ENCODE measurements at regions not wholly inside any gene's neighbourhood (a gene's known extent, or its start where the extent isn't known, plus 50 kb on each side); places are given as distances from the start of the nearest gene placed in this dataset.

DNA sequence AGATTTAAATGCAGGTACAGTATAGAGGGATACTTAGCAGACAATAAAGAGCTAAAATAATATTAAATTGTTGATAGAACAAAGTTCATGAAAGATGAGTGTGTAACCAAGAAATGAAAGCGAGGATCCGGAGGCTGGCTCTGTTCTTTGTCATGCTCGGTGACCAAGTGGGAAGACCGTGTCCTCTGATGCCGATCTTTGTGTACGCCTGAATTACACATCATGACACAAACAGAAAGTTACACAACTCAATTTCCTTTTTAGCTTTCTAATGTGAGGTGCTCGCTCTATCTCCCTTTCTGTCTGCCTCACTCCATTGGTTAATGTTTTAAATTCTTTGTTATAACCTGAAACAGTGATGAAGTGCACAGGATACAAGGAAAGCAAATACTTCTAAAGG lies 114.8 kb upstream of the NEIL3 start:
- no peak for TF ChIP-seq SUZ12 (IDR thresholded peaks at IDR 0.05)
- TF ChIP-seq ELF4 (IDR thresholded peaks at IDR 0.05): no peak
- TF ChIP-seq ZNF384 (IDR thresholded peaks at IDR 0.05): no peak
- no peak for TF ChIP-seq NFRKB (IDR thresholded peaks at IDR 0.05)
- no peak for TF ChIP-seq ARNT (IDR thresholded peaks at IDR 0.05)
- TF ChIP-seq SP1 (IDR thresholded peaks at IDR 0.05): no peak
- no peak for TF ChIP-seq FOXK2 (IDR thresholded peaks at IDR 0.05)
- no peak for TF ChIP-seq FOXM1 (IDR thresholded peaks at IDR 0.05; ENCODE audit: borderline replicate concordance)
- TF ChIP-seq, protein P1, sequence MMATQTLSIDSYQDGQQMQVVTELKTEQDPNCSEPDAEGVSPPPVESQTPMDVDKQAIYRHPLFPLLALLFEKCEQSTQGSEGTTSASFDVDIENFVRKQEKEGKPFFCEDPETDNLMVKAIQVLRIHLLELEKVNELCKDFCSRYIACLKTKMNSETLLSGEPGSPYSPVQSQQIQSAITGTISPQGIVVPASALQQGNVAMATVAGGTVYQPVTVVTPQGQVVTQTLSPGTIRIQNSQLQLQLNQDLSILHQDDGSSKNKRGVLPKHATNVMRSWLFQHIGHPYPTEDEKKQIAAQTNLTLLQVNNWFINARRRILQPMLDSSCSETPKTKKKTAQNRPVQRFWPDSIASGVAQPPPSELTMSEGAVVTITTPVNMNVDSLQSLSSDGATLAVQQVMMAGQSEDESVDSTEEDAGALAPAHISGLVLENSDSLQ (IDR thresholded peaks at IDR 0.05): no peak
- no peak for TF ChIP-seq TARDBP (IDR thresholded peaks at IDR 0.05)
- TF ChIP-seq LEF1 (IDR thresholded peaks at IDR 0.05; ENCODE audit: borderline replicate concordance): no peak
- no peak for TF ChIP-seq FOXA1 (IDR thresholded peaks at IDR 0.05)
- no peak for TF ChIP-seq BHLHE40 (IDR thresholded peaks at IDR 0.05; ENCODE audit: borderline replicate concordance)

Data from HEK293T (cell line).